Smooth muscle cell (in vitro differentiated cells): ENCODE measurements at regions not wholly inside any gene's neighbourhood (a gene's known extent, or its start where the extent isn't known, plus 50 kb on each side); places are given as distances from the start of the nearest gene placed in this dataset.

Source experiments
- DNase-seq: peaks from one replicate; lab custom pipeline; 2025; ENCODE audit not compliant: unreplicated experiment; lab: John Stamatoyannopoulos, UW
- H2AFZ ChIP-seq: fragments of 200-600 bp; sonication (generic); 2 replicates; pipeline ENCODE4 v1.6.0; 2016; ENCODE audit warnings: antibody characterized with exemption, low read depth, mild to moderate bottlenecking
- H3F3A ChIP-seq: fragments of 200-600 bp; sonication (generic); 2 replicates; pipeline ENCODE4 v1.6.0; 2017; ENCODE audit warnings: antibody characterized with exemption, low read depth
- H3K27ac ChIP-seq: fragments of 200-600 bp; sonication (generic); 2 replicates; pipeline ENCODE4 v1.5.1; 2016; ENCODE audit warnings: low read depth, mild to moderate bottlenecking
- H3K27me3 ChIP-seq: fragments of 200-600 bp; sonication (generic); 2 replicates; pipeline ENCODE4 v1.6.1; 2016; ENCODE audit warnings: low read depth, mild to moderate bottlenecking
- H3K36me3 ChIP-seq: fragments of 200-600 bp; sonication (generic); 2 replicates; pipeline ENCODE4 v1.5.1; 2016; ENCODE audit warnings: low read depth
- H3K4me1 ChIP-seq: fragments of 200-600 bp; sonication (generic); 2 replicates; pipeline ENCODE4 v1.5.1; 2016; ENCODE audit warnings: low read depth
- H3K4me2 ChIP-seq: fragments of 200-600 bp; sonication (generic); 2 replicates; pipeline ENCODE4 v1.6.0; 2016; ENCODE audit warnings: mild to moderate bottlenecking
- H3K4me3 ChIP-seq: fragments of 200-600 bp; sonication (generic); 2 replicates; pipeline ENCODE4 v1.5.1; 2016; ENCODE audit warnings: mild to moderate bottlenecking
- H3K79me2 ChIP-seq: fragments of 200-600 bp; sonication (generic); 2 replicates; pipeline ENCODE4 v1.6.0; 2016; ENCODE audit warnings: low read depth, mild to moderate bottlenecking
- H3K9ac ChIP-seq: fragments of 200-600 bp; sonication (generic); 2 replicates; pipeline ENCODE4 v1.6.0; 2016; ENCODE audit warnings: low read depth
- H3K9me3 ChIP-seq: fragments of 200-600 bp; sonication (generic); replicated peaks from 2 replicates; pipeline ENCODE4 v1.5.1; 2016; ENCODE audit warnings: low read depth
- H4K20me1 ChIP-seq: fragments of 200-600 bp; sonication (generic); 2 replicates; pipeline ENCODE4 v1.6.0; 2016; ENCODE audit warnings: low read depth
- CTCF ChIP-seq: fragments of 200-600 bp; sonication (generic); IDR thresholded peaks from 2 replicates; pipeline ENCODE4 v1.5.1; 2017; ENCODE audit warnings: borderline replicate concordance, mild to moderate bottlenecking, antibody characterized with exemption; ENCODE audit not compliant: insufficient read depth, poor library complexity, severe bottlenecking
- WGBS: methylation state at CpG from one replicate; pipeline ENCODE4 v1.1.7; 2016; ENCODE audit warnings: low lambda C conversion rate; 5-methylcytosine and 5-hydroxymethylcytosine counted together

- no peaks in the 10 kb centered on the region for H3K79me2 ChIP-seq
- H3F3A ChIP-seq = no peaks in the 10 kb centered on the region
- TF ChIP-seq CTCF = no peak
- no peak overlapping the region for H2AFZ ChIP-seq
- H4K20me1 ChIP-seq = no peaks in the 10 kb centered on the region
- 75% methylated on average over 1 of the region's 1 CpG for WGBS
- no peak overlapping the region for H3K9ac ChIP-seq
- H3K36me3 ChIP-seq = no peaks in the 10 kb centered on the region
- H3K4me2 ChIP-seq = no peak overlapping the region
- H3K27ac ChIP-seq = no peak overlapping the region
- no peaks in the 10 kb centered on the region for H3K27me3 ChIP-seq
- no peak overlapping the region for H3K4me3 ChIP-seq
- H3K4me1 ChIP-seq = no peaks in the 10 kb centered on the region
- no peak for DNase-seq
- H3K9me3 ChIP-seq = no peaks in the 10 kb centered on the region
Observed at GRCh38 chr5:167881041-167881440, 410.4 kb upstream of the WWC1 start.

GRCh38 chr5:167886196-167886595 lies 405.2 kb upstream of the WWC1 start:
- 61% methylated on average over 1 of the region's 1 CpG for WGBS
- TF ChIP-seq CTCF = no peak

GRCh38 chr5:167888393-167888792 lies 403.1 kb upstream of the WWC1 start:
- Histone ChIP-seq H3K27me3 (no peaks in the 10 kb centered on the region), H2AFZ (no peak overlapping the region), H3K36me3 (no peaks in the 10 kb centered on the region), H3K4me1 (no peaks in the 10 kb centered on the region), H4K20me1 (no peaks in the 10 kb centered on the region), H3K79me2 (no peaks in the 10 kb centered on the region), H3K9ac (no peak overlapping the region), H3K9me3 (no peaks in the 10 kb centered on the region), H3K4me3 (no peak overlapping the region), H3F3A (no peaks in the 10 kb centered on the region), H3K4me2 (no peak overlapping the region), H3K27ac (no peak overlapping the region)
- 86% methylated on average over 1 of the region's 1 CpG for WGBS
- no peak for TF ChIP-seq CTCF
- no peak for DNase-seq

More at GRCh38 chr5:167886196-167886595, 405.2 kb upstream of the WWC1 start:
- H3K9me3 ChIP-seq = no peaks in the 10 kb centered on the region
- H3F3A ChIP-seq = no peaks in the 10 kb centered on the region
- H3K4me1 ChIP-seq = no peaks in the 10 kb centered on the region
- H2AFZ ChIP-seq = no peak overlapping the region
- H3K79me2 ChIP-seq = no peaks in the 10 kb centered on the region
- no peak overlapping the region for H3K4me2 ChIP-seq
- no peak overlapping the region for H3K9ac ChIP-seq
- no peaks in the 10 kb centered on the region for H4K20me1 ChIP-seq
- no peak for DNase-seq
- H3K4me3 ChIP-seq = no peak overlapping the region
- no peaks in the 10 kb centered on the region for H3K27me3 ChIP-seq
- no peak overlapping the region for H3K27ac ChIP-seq
- H3K36me3 ChIP-seq = no peaks in the 10 kb centered on the region

GRCh38 chr5:167889276-167889675 lies 402.2 kb upstream of the WWC1 start:
- Histone ChIP-seq H3K27me3 (no peaks in the 10 kb centered on the region), H3K4me1 (no peaks in the 10 kb centered on the region), H3K9me3 (no peaks in the 10 kb centered on the region), H3K36me3 (no peaks in the 10 kb centered on the region), H3F3A (no peaks in the 10 kb centered on the region), H3K4me3 (no peak overlapping the region), H4K20me1 (no peaks in the 10 kb centered on the region), H3K4me2 (no peak overlapping the region), H3K9ac (no peak overlapping the region), H3K27ac (no peak overlapping the region), H3K79me2 (no peaks in the 10 kb centered on the region), H2AFZ (no peak overlapping the region)
- DNase-seq = no peak
- no peak for TF ChIP-seq CTCF
- WGBS = 77% methylated on average over 9 of the region's 9 CpGs
